ENCODE measurements at regions not wholly inside any gene's neighbourhood (a gene's known extent, or its start where the extent isn't known, plus 50 kb on each side); places are given as distances from the start of the nearest gene placed in this dataset.

DNA sequence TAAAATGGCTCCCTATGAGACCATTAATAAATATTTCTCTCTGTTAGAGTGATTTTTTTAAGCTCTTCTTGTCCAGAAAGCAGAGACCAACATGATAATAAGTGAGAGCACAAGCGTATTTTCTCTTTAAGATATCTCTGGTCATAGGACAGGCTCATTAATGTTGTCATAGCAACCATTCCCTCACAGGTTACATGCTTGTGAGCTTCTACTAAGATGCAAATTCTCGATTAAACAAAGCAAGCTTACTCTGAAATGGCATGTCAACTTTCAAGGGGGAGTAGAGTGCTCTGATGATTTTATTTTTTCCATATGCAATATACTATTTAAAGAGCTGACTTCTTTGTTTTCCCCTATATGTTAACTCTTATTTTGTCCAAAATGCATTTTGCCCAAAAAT is 487.2 kb upstream of the LCORL start:
- intact Hi-C loops (cut with micrococcal nuclease; ENCODE audit: unreplicated experiment), result no loop called here
- H3K36me3 ChIP-seq (ENCODE audit: low read depth), result no peaks in the 10 kb centered on the region
- H3F3A ChIP-seq (ENCODE audit: insufficient read depth, low read depth), result no peaks in the 10 kb centered on the region
- TF ChIP-seq EZH2 (IDR thresholded peaks at IDR 0.05; ENCODE audit: low read depth), result no peak
- TF ChIP-seq, protein P1, sequence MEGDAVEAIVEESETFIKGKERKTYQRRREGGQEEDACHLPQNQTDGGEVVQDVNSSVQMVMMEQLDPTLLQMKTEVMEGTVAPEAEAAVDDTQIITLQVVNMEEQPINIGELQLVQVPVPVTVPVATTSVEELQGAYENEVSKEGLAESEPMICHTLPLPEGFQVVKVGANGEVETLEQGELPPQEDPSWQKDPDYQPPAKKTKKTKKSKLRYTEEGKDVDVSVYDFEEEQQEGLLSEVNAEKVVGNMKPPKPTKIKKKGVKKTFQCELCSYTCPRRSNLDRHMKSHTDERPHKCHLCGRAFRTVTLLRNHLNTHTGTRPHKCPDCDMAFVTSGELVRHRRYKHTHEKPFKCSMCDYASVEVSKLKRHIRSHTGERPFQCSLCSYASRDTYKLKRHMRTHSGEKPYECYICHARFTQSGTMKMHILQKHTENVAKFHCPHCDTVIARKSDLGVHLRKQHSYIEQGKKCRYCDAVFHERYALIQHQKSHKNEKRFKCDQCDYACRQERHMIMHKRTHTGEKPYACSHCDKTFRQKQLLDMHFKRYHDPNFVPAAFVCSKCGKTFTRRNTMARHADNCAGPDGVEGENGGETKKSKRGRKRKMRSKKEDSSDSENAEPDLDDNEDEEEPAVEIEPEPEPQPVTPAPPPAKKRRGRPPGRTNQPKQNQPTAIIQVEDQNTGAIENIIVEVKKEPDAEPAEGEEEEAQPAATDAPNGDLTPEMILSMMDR (conservative IDR thresholded peaks at IDR 0.05), result no peak
- no peak overlapping the region for H3K4me2 ChIP-seq
- ChIA-PET CTCF (no interaction called here), POLR2A (ENCODE audit: unreplicated experiment) (no interaction called here)
- no peaks in the 10 kb centered on the region for H3K4me1 ChIP-seq (replicated peaks; ENCODE audit: insufficient read depth)
- H3K27me3 ChIP-seq (ENCODE audit: insufficient read depth, low read depth), result no peaks in the 10 kb centered on the region
- no peaks in the 10 kb centered on the region for H4K20me1 ChIP-seq (ENCODE audit: insufficient read depth)
- no peaks in the 10 kb centered on the region for H3K79me2 ChIP-seq (ENCODE audit: low read depth)
- no peaks in the 10 kb centered on the region for H3K9me2 ChIP-seq (ENCODE audit: insufficient read depth)
- no peaks in the 10 kb centered on the region for H3K9me3 ChIP-seq (ENCODE audit: insufficient read depth, low read depth)
- H3K27ac ChIP-seq, result no peak overlapping the region
- no peak for DNase-seq
- BruUV-seq (replicated peaks), result no TSS peak
- H2AFZ ChIP-seq, result no peak overlapping the region
- no peak overlapping the region for H3K4me3 ChIP-seq

DNA sequence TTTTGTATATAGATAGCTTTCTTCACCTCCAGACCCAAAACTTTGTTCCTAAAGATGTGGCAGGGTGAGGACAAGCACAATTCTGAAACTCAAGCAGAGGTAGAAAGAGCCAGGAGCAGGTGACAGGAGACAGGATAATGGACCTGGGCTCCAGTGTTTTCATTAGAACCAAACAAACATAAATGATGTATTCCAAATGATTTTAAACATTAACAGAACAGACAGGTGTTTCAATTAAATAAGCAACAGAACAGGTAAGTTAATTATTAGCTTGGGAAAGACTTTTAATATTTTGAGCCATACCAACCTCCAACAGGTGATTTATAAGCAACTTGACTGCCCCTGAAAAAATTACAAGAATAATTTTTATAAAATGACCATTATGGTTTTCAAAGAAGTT is 459.4 kb upstream of the LCORL start:
- Histone ChIP-seq H3K4me3 (no peak overlapping the region), H3K9me2 (ENCODE audit: insufficient read depth) (no peaks in the 10 kb centered on the region), H2AFZ (no peak overlapping the region), H3K4me1 (replicated peaks; ENCODE audit: insufficient read depth) (no peaks in the 10 kb centered on the region), H3K27me3 (ENCODE audit: insufficient read depth, low read depth) (no peaks in the 10 kb centered on the region), H3F3A (ENCODE audit: insufficient read depth, low read depth) (no peaks in the 10 kb centered on the region), H3K9me3 (ENCODE audit: insufficient read depth, low read depth) (no peaks in the 10 kb centered on the region), H3K79me2 (ENCODE audit: low read depth) (no peaks in the 10 kb centered on the region), H3K4me2 (no peak overlapping the region), H4K20me1 (ENCODE audit: insufficient read depth) (no peaks in the 10 kb centered on the region), H3K27ac (no peak overlapping the region), H3K36me3 (ENCODE audit: low read depth) (no peaks in the 10 kb centered on the region)
- intact Hi-C loops (cut with micrococcal nuclease; ENCODE audit: unreplicated experiment), result no loop called here
- ChIA-PET POLR2A (ENCODE audit: unreplicated experiment) (no interaction called here), CTCF (no interaction called here)
- DNase-seq, result no peak
- TF ChIP-seq, protein P1 (conservative IDR thresholded peaks at IDR 0.05), result no peak
- no peak for TF ChIP-seq EZH2 (IDR thresholded peaks at IDR 0.05; ENCODE audit: low read depth)
- no TSS peak for BruUV-seq (replicated peaks)

DNA sequence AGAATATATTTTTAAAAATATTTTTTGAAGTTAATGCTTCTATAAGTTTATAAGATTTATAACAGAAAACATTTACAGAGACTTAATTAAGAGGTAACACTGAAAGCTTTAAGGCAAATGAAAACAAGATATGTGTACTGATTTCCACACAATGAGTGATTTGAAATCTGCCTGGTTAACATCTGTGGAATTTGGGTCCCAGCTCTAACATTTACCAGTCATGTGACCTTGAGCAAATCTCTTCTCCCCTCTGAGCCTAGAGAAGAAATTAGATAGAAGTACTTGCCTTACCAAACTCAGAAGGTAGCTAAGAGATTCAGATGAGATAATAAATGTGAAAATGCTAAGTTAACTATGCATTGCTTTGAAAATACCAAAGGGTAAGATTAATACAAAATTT is 458.8 kb upstream of the LCORL start:
- TF ChIP-seq, protein P1 (conservative IDR thresholded peaks at IDR 0.05), result no peak
- TF ChIP-seq EZH2 (IDR thresholded peaks at IDR 0.05; ENCODE audit: low read depth), result no peak
- Histone ChIP-seq H3K27me3 (ENCODE audit: insufficient read depth, low read depth) (no peaks in the 10 kb centered on the region), H3K79me2 (ENCODE audit: low read depth) (no peaks in the 10 kb centered on the region), H3K9me3 (ENCODE audit: insufficient read depth, low read depth) (no peaks in the 10 kb centered on the region), H3K36me3 (ENCODE audit: low read depth) (no peaks in the 10 kb centered on the region), H4K20me1 (ENCODE audit: insufficient read depth) (no peaks in the 10 kb centered on the region), H2AFZ (no peak overlapping the region), H3K27ac (no peak overlapping the region), H3K4me2 (no peak overlapping the region), H3K9me2 (ENCODE audit: insufficient read depth) (no peaks in the 10 kb centered on the region), H3K4me1 (replicated peaks; ENCODE audit: insufficient read depth) (no peaks in the 10 kb centered on the region), H3K4me3 (no peak overlapping the region), H3F3A (ENCODE audit: insufficient read depth, low read depth) (no peaks in the 10 kb centered on the region)
- intact Hi-C loops (cut with micrococcal nuclease; ENCODE audit: unreplicated experiment), result no loop called here
- ChIA-PET CTCF (no interaction called here), POLR2A (ENCODE audit: unreplicated experiment) (no interaction called here)
- no TSS peak for BruUV-seq (replicated peaks)
- no peak for DNase-seq

Data from PC-9 (cell line).